ENCODE measurements at regions not wholly inside any gene's neighbourhood (a gene's known extent, or its start where the extent isn't known, plus 50 kb on each side); places are given as distances from the start of the nearest gene placed in this dataset.

DNA sequence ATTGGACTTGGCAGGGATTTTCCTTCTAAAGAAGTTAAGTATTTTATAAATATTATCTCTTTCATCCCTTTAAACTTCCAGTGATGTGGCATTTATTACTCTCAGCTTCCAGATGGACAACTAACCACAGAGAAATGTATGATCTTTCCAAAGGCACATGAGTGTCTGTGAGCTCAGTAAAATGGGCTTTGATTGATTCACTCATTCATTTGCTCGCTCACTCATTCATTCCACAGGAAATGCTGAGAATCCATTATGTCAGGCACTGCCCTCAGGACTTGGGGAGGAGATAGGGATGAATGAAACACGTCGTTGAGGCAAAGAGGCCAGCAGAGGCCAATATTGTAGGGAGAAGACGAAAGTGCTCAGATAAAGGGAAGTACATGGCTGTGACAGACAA lies 359.3 kb downstream of the EFNB2 start:
- ATAC-seq (no peak), DNase-seq (no peak)
- 15% methylated on average over 4 of the region's 4 CpGs for WGBS (ENCODE audit: insufficient coverage, low coverage, low lambda C conversion rate, missing lambda C conversion rate)
- no peaks in the 10 kb centered on the region for H3K9me3 ChIP-seq
- no peak overlapping the region for H3K4me3 ChIP-seq
- no peaks in the 10 kb centered on the region for H3K36me3 ChIP-seq
- H3K27me3 ChIP-seq, result no peaks in the 10 kb centered on the region
- no peak for TF ChIP-seq POLR2A (IDR thresholded peaks at IDR 0.05)
- TF ChIP-seq CTCF (IDR thresholded peaks at IDR 0.05), result no peak
- H3K27ac ChIP-seq, result no peak overlapping the region
- no peaks in the 10 kb centered on the region for H3K4me1 ChIP-seq
- intact Hi-C loops (cut with DNase I), result no loop called here

DNA sequence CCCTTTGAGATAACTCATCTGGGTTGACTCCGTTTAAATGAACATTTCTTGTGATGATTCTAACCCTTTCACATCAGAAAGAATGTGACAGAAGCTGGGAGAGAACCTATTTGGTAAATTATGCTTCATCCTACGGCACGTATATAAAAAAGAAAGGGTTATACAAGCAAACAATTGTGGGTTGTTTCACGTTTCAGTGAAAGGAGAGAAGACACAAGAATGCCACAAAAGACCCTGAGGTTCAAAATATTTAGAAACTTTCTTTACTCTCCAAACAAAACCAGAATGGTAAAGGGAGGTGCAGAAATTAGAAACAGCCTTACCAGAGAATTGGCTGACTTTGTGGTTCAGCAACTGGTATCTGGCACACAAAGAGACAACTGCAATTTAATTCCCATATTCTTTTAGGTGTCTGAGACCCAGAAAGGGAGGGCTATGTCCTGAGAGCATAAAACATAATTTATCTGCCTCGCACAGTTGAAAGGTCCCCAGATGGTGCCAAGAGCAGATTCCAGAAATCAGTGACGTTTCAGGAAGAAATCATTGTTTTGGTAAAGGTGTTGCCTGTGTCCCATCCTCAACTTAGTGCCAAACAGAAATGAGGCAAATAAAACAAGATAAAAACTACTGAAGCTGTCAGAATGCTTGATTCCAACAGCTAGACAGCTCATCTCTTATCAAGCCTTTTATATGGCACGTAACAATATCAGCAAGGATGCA lies 361.4 kb downstream of the EFNB2 start:
- 30% methylated on average over 7 of the region's 7 CpGs for WGBS (ENCODE audit: insufficient coverage, low coverage, low lambda C conversion rate, missing lambda C conversion rate)
- ATAC-seq, result no peak
- H3K36me3 ChIP-seq, result no peaks in the 10 kb centered on the region
- H3K27ac ChIP-seq, result no peak overlapping the region
- intact Hi-C loops (cut with DNase I), result no loop called here
- TF ChIP-seq POLR2A (IDR thresholded peaks at IDR 0.05), result no peak
- TF ChIP-seq CTCF (IDR thresholded peaks at IDR 0.05), result no peak
- DNase-seq, result no peak
- H3K9me3 ChIP-seq, result no peaks in the 10 kb centered on the region
- no peaks in the 10 kb centered on the region for H3K27me3 ChIP-seq
- no peak overlapping the region for H3K4me3 ChIP-seq
- H3K4me1 ChIP-seq, result no peaks in the 10 kb centered on the region

- Histone ChIP-seq H3K27ac (no peak overlapping the region), H3K27me3 (no peaks in the 10 kb centered on the region), H3K36me3 (no peaks in the 10 kb centered on the region), H3K4me3 (no peak overlapping the region), H3K4me1 (no peaks in the 10 kb centered on the region), H3K9me3 (no peaks in the 10 kb centered on the region)
- DNase-seq, result no peak
- no peak for TF ChIP-seq POLR2A (IDR thresholded peaks at IDR 0.05)
- no peak for TF ChIP-seq CTCF (IDR thresholded peaks at IDR 0.05)
- no peak for ATAC-seq
- intact Hi-C loops (cut with DNase I), result no loop called here
- 57% methylated on average over 1 of the region's 2 CpGs for WGBS (ENCODE audit: insufficient coverage, low coverage, low lambda C conversion rate, missing lambda C conversion rate)
These were observed 362.1 kb downstream of the EFNB2 start for GRCh38 chr13:106173346-106173745.

DNA sequence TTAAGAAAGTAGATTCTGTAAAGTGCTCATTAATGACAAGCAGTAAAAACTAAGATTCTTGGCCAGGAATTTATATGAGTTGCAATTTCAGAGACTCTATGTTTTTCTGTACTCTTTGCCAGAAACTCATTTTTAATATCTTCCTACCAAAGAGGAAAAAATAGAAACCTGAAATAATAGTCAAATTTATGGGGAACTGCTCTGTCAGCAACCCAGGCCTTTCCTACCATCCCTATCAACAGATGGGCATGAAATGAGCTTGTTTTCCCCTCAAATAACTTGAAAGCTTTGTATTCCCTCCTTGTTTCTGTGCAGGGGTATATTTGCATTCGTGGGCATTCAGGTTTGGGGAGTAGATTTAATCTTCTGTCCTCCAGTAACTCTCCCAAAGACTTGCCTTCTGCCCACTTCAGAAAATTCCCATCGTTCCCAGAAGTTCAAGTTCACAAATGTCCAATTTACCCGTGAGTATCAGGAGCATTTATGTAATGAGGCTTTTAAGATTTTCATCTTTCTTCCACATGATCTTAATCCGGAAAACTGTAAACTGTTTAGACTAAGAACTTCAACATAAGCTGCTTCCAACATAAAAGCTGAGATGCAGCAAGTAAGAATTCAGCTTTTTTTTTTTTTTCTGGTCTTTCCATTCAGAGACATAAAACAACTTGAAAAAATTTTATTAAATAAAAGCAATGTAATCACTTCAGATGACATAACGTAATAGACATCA lies 363.1 kb downstream of the EFNB2 start:
- WGBS (ENCODE audit: insufficient coverage, low coverage, low lambda C conversion rate, missing lambda C conversion rate), result 43% methylated on average over 5 of the region's 5 CpGs
- DNase-seq (no peak), ATAC-seq (no peak)
- Histone ChIP-seq H3K27ac (no peak overlapping the region), H3K27me3 (no peaks in the 10 kb centered on the region), H3K4me1 (no peaks in the 10 kb centered on the region), H3K36me3 (no peaks in the 10 kb centered on the region), H3K4me3 (no peak overlapping the region), H3K9me3 (no peaks in the 10 kb centered on the region)
- intact Hi-C loops (cut with DNase I), result no loop called here
- TF ChIP-seq CTCF (IDR thresholded peaks at IDR 0.05), result no peak
- TF ChIP-seq POLR2A (IDR thresholded peaks at IDR 0.05), result no peak

Data from right lobe of liver (tissue), 6 donors.